SU-DHL-6 (cell line): ENCODE measurements at regions not wholly inside any gene's neighbourhood (a gene's known extent, or its start where the extent isn't known, plus 50 kb on each side); places are given as distances from the start of the nearest gene placed in this dataset.

Experiments
- CTCF ChIP-seq: fragments of 200-600 bp; sonication (generic); IDR thresholded peaks from one replicate; pipeline ENCODE4 v1.5.1; 2017; ENCODE audit warnings: antibody characterized with exemption, mild to moderate bottlenecking, low read length, moderate library complexity; ENCODE audit not compliant: insufficient read depth, poor library complexity, severe bottlenecking
- EZH2phosphoT487 ChIP-seq: fragments of 200-600 bp; sonication (generic), shearing (Covaris generic); conservative IDR thresholded peaks from 2 replicates; pipeline ENCODE4 v1.6.1; 2018; ENCODE audit warnings: mild to moderate bottlenecking, antibody characterized with exemption, low read length, moderate library complexity, mixed read lengths

GRCh38 chr9:31415164-31415563 lies 969.3 kb upstream of the ACO1 start:
- no peak for TF ChIP-seq CTCF
- no peak for TF ChIP-seq EZH2phosphoT487
